OCI-LY3 (cell line): ENCODE measurements at regions not wholly inside any gene's neighbourhood (a gene's known extent, or its start where the extent isn't known, plus 50 kb on each side); places are given as distances from the start of the nearest gene placed in this dataset.

Experiments
- H2AFZ ChIP-seq: fragments of 200-600, 300-600 bp; shearing (Covaris generic); 2 replicates; pipeline ENCODE4 v1.6.0; 2014; ENCODE audit warnings: antibody characterized with exemption, low read depth, low read length
- H3K27ac ChIP-seq: fragments of 200-600, 300-600 bp; sonication (generic); 2 replicates; pipeline ENCODE4 v1.5.1; 2014; ENCODE audit warnings: mild to moderate bottlenecking, low read length, moderate library complexity, mixed read lengths
- H3K27me3 ChIP-seq: fragments of 200-600, 300-600 bp; sonication (generic); 2 replicates; pipeline ENCODE4 v1.6.1; 2014; ENCODE audit warnings: low read depth, low read length, mixed read lengths
- H3K36me3 ChIP-seq: fragments of 200-600, 300-600 bp; sonication (generic); replicated peaks from 2 replicates; pipeline ENCODE3; 2014; ENCODE audit warnings: low read depth, low read length, mixed read lengths
- H3K4me1 ChIP-seq: fragments of 300-600, 200-600 bp; sonication (generic); 2 replicates; pipeline ENCODE4 v1.6.1; 2014; ENCODE audit warnings: low read length, mixed read lengths
- H3K4me2 ChIP-seq: fragments of 200-600, 300-600 bp; sonication (generic); 2 replicates; pipeline ENCODE4 v1.6.1; 2014; ENCODE audit warnings: low read length, mixed read lengths
- H3K4me3 ChIP-seq: fragments of 300-600, 200-600 bp; sonication (generic); 2 replicates; pipeline ENCODE4 v1.5.1; 2014; ENCODE audit warnings: antibody characterized with exemption, mild to moderate bottlenecking, low read length, moderate library complexity
- H3K79me2 ChIP-seq: fragments of 300-600, 200-600 bp; shearing (Covaris generic); 2 replicates; pipeline ENCODE4 v1.6.1; 2014; ENCODE audit warnings: mild to moderate bottlenecking, low read length, mixed read lengths
- H3K9ac ChIP-seq: fragments of 300-600, 200-600 bp; shearing (Covaris generic); 2 replicates; pipeline ENCODE4 v1.6.0; 2014; ENCODE audit warnings: mild to moderate bottlenecking, low read length, moderate library complexity
- H3K9me3 ChIP-seq: fragments of 200-600, 300-600 bp; shearing (Covaris generic); 2 replicates; pipeline ENCODE4 v1.6.1; 2014; ENCODE audit warnings: low read length, mixed read lengths; ENCODE audit not compliant: insufficient read depth
- H4K20me1 ChIP-seq: fragments of 200-600, 300-600 bp; sonication (generic); 2 replicates; pipeline ENCODE4 v1.6.1; 2016; ENCODE audit warnings: low read length, mixed read lengths; ENCODE audit not compliant: insufficient read depth
- EZH2phosphoT487 ChIP-seq: fragments of 200-600 bp; shearing (Covaris generic); IDR thresholded peaks from 2 replicates; pipeline ENCODE4 v1.6.1; 2018; ENCODE audit warnings: antibody characterized with exemption, mixed run types, low read depth
- TF ChIP-seq, protein P1 (sequence below): fragments of 200-600, 300-600 bp; sonication (generic); IDR thresholded peaks from 2 replicates; pipeline ENCODE4 v1.5.1; 2014; ENCODE audit warnings: antibody characterized with exemption, low read length, low read depth

DNA sequence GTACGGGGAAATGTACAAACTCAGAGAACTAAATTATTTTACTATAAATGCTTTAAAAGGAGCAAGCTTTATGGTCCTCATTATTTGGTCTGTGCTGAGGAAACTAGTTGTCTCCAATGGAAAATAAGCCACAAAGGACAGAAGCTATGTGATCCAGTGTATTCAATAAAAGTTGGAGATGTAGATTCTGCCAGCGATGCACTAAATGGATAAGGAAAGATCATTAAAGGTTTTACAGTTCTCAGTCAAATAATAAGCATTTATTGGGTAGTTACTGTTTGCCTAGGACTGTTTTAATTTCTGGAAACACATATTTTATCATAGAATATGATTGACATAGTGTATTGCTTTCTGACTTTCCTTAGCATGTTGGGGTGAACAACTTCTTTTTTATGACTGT, 458.9 kb upstream of the STXBP6 start:
- no peak overlapping the region for H3K4me3 ChIP-seq
- no peaks in the 10 kb centered on the region; the same call in 1 of the 2 replicates for H3K27me3 ChIP-seq
- H3K27ac ChIP-seq: no peak overlapping the region
- no peak overlapping the region for H3K4me2 ChIP-seq
- H3K79me2 ChIP-seq: no peaks in the 10 kb centered on the region
- TF ChIP-seq, protein P1, sequence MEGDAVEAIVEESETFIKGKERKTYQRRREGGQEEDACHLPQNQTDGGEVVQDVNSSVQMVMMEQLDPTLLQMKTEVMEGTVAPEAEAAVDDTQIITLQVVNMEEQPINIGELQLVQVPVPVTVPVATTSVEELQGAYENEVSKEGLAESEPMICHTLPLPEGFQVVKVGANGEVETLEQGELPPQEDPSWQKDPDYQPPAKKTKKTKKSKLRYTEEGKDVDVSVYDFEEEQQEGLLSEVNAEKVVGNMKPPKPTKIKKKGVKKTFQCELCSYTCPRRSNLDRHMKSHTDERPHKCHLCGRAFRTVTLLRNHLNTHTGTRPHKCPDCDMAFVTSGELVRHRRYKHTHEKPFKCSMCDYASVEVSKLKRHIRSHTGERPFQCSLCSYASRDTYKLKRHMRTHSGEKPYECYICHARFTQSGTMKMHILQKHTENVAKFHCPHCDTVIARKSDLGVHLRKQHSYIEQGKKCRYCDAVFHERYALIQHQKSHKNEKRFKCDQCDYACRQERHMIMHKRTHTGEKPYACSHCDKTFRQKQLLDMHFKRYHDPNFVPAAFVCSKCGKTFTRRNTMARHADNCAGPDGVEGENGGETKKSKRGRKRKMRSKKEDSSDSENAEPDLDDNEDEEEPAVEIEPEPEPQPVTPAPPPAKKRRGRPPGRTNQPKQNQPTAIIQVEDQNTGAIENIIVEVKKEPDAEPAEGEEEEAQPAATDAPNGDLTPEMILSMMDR: no peak
- no peak for TF ChIP-seq EZH2phosphoT487
- H3K4me1 ChIP-seq: peaks cover 7% of the 10 kb centered on the region; the same call in 1 of the 2 replicates
- H3K9me3 ChIP-seq: no peaks in the 10 kb centered on the region
- no peaks in the 10 kb centered on the region for H4K20me1 ChIP-seq
- no peak overlapping the region for H2AFZ ChIP-seq
- H3K9ac ChIP-seq: no peak overlapping the region
- no peaks in the 10 kb centered on the region for H3K36me3 ChIP-seq

DNA sequence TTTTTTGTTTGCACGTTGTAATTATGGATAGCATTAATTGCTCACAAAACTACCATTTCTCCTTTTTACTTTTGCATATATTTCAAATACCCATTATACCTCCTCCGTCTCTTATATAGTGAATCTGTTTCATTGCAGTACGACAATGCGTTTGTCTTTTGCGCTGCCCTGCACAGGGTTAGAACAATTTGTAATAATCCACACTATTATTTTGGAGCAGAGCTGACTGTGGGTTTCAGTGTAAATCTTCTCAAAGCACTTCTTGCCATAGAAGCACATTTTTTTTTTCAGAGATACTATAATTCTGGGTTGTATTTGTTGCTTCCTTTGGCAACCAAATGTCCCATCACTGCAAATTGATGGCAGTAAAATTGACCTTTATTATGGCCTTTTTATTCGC, 451.8 kb upstream of the STXBP6 start:
- no peaks in the 10 kb centered on the region for H3K9me3 ChIP-seq

DNA sequence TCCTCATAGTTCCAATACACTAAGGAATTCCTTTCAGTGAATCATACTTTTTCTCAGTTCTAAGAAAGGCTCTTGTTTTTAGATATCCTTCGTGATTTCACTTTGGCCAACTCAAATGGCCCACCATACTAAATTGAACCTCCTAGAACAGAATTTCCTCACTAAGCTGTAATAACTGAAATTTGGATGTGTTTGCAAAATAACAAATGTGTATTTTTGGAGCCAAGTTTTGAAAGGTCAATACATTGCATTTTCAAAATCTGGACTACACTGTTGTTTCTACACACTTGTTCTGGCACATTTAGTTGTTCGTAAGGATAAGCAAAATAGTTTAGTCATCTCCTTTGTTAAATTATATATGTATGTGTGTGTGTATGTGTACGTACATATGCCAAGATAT, 439.0 kb upstream of the STXBP6 start:
- Histone ChIP-seq H2AFZ (no peak overlapping the region), H3K27me3 (no peaks in the 10 kb centered on the region), H3K79me2 (no peaks in the 10 kb centered on the region), H3K9me3 (no peaks in the 10 kb centered on the region), H3K4me1 (no peaks in the 10 kb centered on the region), H3K4me2 (no peak overlapping the region), H3K9ac (no peak overlapping the region), H3K36me3 (no peaks in the 10 kb centered on the region), H3K27ac (no peak overlapping the region), H4K20me1 (no peaks in the 10 kb centered on the region), H3K4me3 (no peak overlapping the region)
- TF ChIP-seq EZH2phosphoT487: no peak
- TF ChIP-seq, protein P1: no peak

More for the DNA sequence above, 451.8 kb upstream of the STXBP6 start:
- Histone ChIP-seq H3K4me2 (no peak overlapping the region), H3K4me3 (no peak overlapping the region), H3K4me1 (peaks cover 5% of the 10 kb centered on the region; the same call in 1 of the 2 replicates), H3K27ac (no peak overlapping the region), H3K27me3 (no peaks in the 10 kb centered on the region), H3K36me3 (no peaks in the 10 kb centered on the region), H3K9ac (no peak overlapping the region), H4K20me1 (no peaks in the 10 kb centered on the region), H2AFZ (no peak overlapping the region), H3K79me2 (no peaks in the 10 kb centered on the region)
- TF ChIP-seq, protein P1: no peak
- TF ChIP-seq EZH2phosphoT487: no peak

DNA sequence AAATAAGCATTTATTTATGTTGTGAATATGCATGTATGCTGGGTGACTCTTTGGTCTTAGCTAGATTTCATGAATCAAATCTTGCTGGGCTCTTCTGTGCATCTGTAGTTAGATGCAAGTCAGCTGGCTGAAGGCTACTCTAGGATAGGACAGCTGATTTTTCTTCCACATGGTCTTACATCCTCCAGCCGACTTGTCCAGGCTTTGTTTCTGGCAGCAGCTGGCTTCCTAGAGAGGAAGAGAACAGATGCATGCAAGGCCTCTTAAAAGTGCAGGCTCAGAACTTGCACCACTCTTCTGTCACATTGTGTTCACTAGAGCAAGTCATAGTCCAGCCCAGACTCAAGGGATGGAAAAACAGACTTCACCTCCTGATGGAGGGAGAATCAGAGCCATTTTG, 435.4 kb upstream of the STXBP6 start:
- Histone ChIP-seq H3K4me3 (no peak overlapping the region), H3K27ac (no peak overlapping the region), H2AFZ (no peak overlapping the region), H3K9me3 (no peaks in the 10 kb centered on the region), H3K36me3 (no peaks in the 10 kb centered on the region), H4K20me1 (no peaks in the 10 kb centered on the region), H3K4me1 (no peaks in the 10 kb centered on the region), H3K9ac (no peak overlapping the region), H3K79me2 (no peaks in the 10 kb centered on the region), H3K27me3 (peaks cover 5% of the 10 kb centered on the region; the same call in 1 of the 2 replicates), H3K4me2 (no peak overlapping the region)
- TF ChIP-seq EZH2phosphoT487: no peak
- TF ChIP-seq, protein P1: no peak
